GDM1 (cell line): ENCODE measurements at regions not wholly inside any gene's neighbourhood (a gene's known extent, or its start where the extent isn't known, plus 50 kb on each side); places are given as distances from the start of the nearest gene placed in this dataset.
"Not testable (repeated sequence)": the region's sequence is repeated elsewhere in the genome, so short reads cannot be mapped to it uniquely, and the experiment has no call there.

Source experiments
- DNase-seq: peaks from one replicate; lab custom pipeline; 2025; lab: John Stamatoyannopoulos, UW

- DNase-seq, result no peak
Observed at GRCh38 chr4:181870326-181870725, 372.9 kb upstream of the TENM3 start.

GRCh38 chr4:181874602-181875001 is 368.6 kb upstream of the TENM3 start:
- DNase-seq, result no peak

GRCh38 chr4:181877329-181877848 is 365.8 kb upstream of the TENM3 start:
- DNase-seq, result no peak

GRCh38 chr4:181890031-181890430 is 353.2 kb upstream of the TENM3 start:
- DNase-seq, result no peak

- DNase-seq, result no peak
Observed at GRCh38 chr4:181890911-181891310, 352.3 kb upstream of the TENM3 start.

- DNase-seq, result no peak
Observed at GRCh38 chr4:181896614-181897013, 346.6 kb upstream of the TENM3 start.

GRCh38 chr4:181897935-181898334 is 345.3 kb upstream of the TENM3 start:
- DNase-seq, result no peak

- DNase-seq, result not testable (repeated sequence)
Observed at GRCh38 chr4:181902404-181902803, 340.8 kb upstream of the TENM3 start.

- DNase-seq, result no peak
Observed at GRCh38 chr4:181905708-181906107, 337.5 kb upstream of the TENM3 start.

GRCh38 chr4:181908168-181908567 is 335.0 kb upstream of the TENM3 start:
- no peak for DNase-seq

GRCh38 chr4:181909368-181909767 is 333.8 kb upstream of the TENM3 start:
- DNase-seq, result no peak

GRCh38 chr4:181911420-181911819 is 331.8 kb upstream of the TENM3 start:
- DNase-seq, result no peak

GRCh38 chr4:181933471-181933870 is 309.7 kb upstream of the TENM3 start:
- DNase-seq, result no peak

- DNase-seq, result no peak
Observed at GRCh38 chr4:181938631-181939030, 304.6 kb upstream of the TENM3 start.

GRCh38 chr4:181939199-181939945 is 303.8 kb upstream of the TENM3 start:
- DNase-seq, result no peak

- DNase-seq, result no peak
Observed at GRCh38 chr4:181944527-181944926, 298.7 kb upstream of the TENM3 start.

GRCh38 chr4:181946902-181947301 is 296.3 kb upstream of the TENM3 start:
- no peak for DNase-seq

- no peak for DNase-seq
Observed at GRCh38 chr4:181948839-181949382, 294.3 kb upstream of the TENM3 start.

GRCh38 chr4:181949704-181950312 is 293.4 kb upstream of the TENM3 start:
- no peak for DNase-seq

- no peak for DNase-seq
Observed at GRCh38 chr4:181950372-181951127, 292.7 kb upstream of the TENM3 start.

- no peak for DNase-seq
Observed at GRCh38 chr4:181951265-181951664, 291.9 kb upstream of the TENM3 start.

GRCh38 chr4:181952478-181952877 is 290.7 kb upstream of the TENM3 start:
- no peak for DNase-seq

- DNase-seq, result no peak
Observed at GRCh38 chr4:181956512-181956911, 286.7 kb upstream of the TENM3 start.
